Psoas muscle (tissue), 7 donors: ENCODE measurements at regions not wholly inside any gene's neighbourhood (a gene's known extent, or its start where the extent isn't known, plus 50 kb on each side); places are given as distances from the start of the nearest gene placed in this dataset.

Source experiments
- ATAC-seq, 4 donors: fragments of 200-7000 bp; cut with Tn5 transposase; one replicate each; pipeline ENCODE4 v1.9.1; 2020; ENCODE audit warnings: moderate library complexity in 3 of 4, mild to moderate bottlenecking in 2 of 4
- DNase-seq, 2 donors: peaks; one replicate each; pipeline ENCODE4 v3.0.0-alpha.2; 2020
- H3K27ac ChIP-seq: fragments of 200-600 bp; one replicate; pipeline ENCODE4 v1.8.0; 2022
- H3K27me3 ChIP-seq, 3 donors: fragments of 200-600 bp in 1 of 3; one replicate each; pipeline versions ENCODE4 v1.6.1 to v1.8.0; 2013 to 2022; ENCODE audit warnings: low read length in 2 of 3, mild to moderate bottlenecking in 2 of 3, moderate library complexity in 1 of 3; ENCODE audit not compliant: insufficient read depth in 3 of 3
- H3K36me3 ChIP-seq, 2 donors: fragments of 200-600 bp in 1 of 2; one replicate each; pipeline versions ENCODE4 v1.6.1 to v1.8.0; 2013 to 2022; ENCODE audit warnings: low read depth in 1 of 2, mild to moderate bottlenecking in 1 of 2, moderate library complexity in 1 of 2; ENCODE audit not compliant: insufficient read depth in 1 of 2
- H3K4me1 ChIP-seq: fragments of 200-600 bp; one replicate; pipeline ENCODE4 v1.8.0; 2022
- H3K4me3 ChIP-seq: fragments of 200-600 bp; one replicate; pipeline ENCODE4 v1.8.0; 2022; ENCODE audit warnings: mild to moderate bottlenecking
- H3K9me3 ChIP-seq: fragments of 200-600 bp; one replicate; pipeline ENCODE4 v1.8.0; 2022
- WGBS, 3 donors: extraction: QIAGEN DNeasy Blood & Tissue Kit; methylation state at CpG; one replicate each; pipeline versions ENCODE4 v1.1.6 to v1.1.7; 2013; 5-methylcytosine and 5-hydroxymethylcytosine counted together
- intact Hi-C, 2 donors: fragments of 100-400 bp; cut with DNase I; formaldehyde crosslinking; loops; one replicate each; pipeline versions ENCODE4 v1.11.0 to v1.14.2; 2022
- TF ChIP-seq, protein P1 (sequence below): fragments of 200-600 bp; IDR thresholded peaks from one replicate; pipeline ENCODE4 v1.8.0; 2022; ENCODE audit warnings: antibody characterized with exemption
- donor health status: healthy with polysubstance abuse.
- donor health status: DM: no; HTN: no; CAD: no; lungs with moderate emphysema.
- donor health status: Bipolar disorder and iron deficiency.
- donor health status: healthy.
- donor health status: DM: yes; HTN: yes; CAD: no.
- donor health status: DM: no; HTN: no; CAD: no.
- donor health status: DM: yes; HTN: yes; CAD: no.

GRCh38 chr2:82155469-82155868, 1850.9 kb upstream of the LRRTM1 start:
- 90 to 95% (median 92%) methylated on average over 4 of the region's 4 CpGs for WGBS, 3 donors
- ATAC-seq (no peak), DNase-seq (no peak)
- intact Hi-C loops: no loop called here
- no peaks in the 10 kb centered on the region for H3K9me3 ChIP-seq
- H3K27me3 ChIP-seq: no peaks in the 10 kb centered on the region
- H3K27ac ChIP-seq: no peak overlapping the region
- no peaks in the 10 kb centered on the region for H3K4me1 ChIP-seq
- TF ChIP-seq, protein P1, sequence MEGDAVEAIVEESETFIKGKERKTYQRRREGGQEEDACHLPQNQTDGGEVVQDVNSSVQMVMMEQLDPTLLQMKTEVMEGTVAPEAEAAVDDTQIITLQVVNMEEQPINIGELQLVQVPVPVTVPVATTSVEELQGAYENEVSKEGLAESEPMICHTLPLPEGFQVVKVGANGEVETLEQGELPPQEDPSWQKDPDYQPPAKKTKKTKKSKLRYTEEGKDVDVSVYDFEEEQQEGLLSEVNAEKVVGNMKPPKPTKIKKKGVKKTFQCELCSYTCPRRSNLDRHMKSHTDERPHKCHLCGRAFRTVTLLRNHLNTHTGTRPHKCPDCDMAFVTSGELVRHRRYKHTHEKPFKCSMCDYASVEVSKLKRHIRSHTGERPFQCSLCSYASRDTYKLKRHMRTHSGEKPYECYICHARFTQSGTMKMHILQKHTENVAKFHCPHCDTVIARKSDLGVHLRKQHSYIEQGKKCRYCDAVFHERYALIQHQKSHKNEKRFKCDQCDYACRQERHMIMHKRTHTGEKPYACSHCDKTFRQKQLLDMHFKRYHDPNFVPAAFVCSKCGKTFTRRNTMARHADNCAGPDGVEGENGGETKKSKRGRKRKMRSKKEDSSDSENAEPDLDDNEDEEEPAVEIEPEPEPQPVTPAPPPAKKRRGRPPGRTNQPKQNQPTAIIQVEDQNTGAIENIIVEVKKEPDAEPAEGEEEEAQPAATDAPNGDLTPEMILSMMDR: no peak
- H3K36me3 ChIP-seq: no peaks in the 10 kb centered on the region
- no peak overlapping the region for H3K4me3 ChIP-seq

DNA sequence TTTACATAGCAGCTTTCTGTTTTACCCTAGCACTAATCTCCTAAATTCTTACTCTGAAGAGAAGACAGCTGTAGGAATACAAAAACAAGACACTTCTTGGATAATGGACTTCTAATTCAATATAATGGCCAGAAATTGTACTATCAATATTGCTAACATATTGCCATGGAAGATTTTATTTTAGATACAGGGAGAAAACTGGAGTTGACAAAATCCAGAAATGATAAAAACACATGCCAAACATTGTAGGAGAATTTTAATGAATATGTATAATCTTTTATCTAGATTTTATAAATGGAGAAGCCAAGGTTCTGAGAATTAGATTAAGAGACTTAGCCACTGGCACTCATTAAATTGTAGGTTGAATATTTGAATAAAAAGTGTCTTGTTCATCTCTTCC, 1838.8 kb upstream of the LRRTM1 start:
- H3K4me1 ChIP-seq: no peaks in the 10 kb centered on the region
- no peaks in the 10 kb centered on the region for H3K27me3 ChIP-seq
- ATAC-seq: no peak
- intact Hi-C loops: no loop called here
- no peak overlapping the region for H3K27ac ChIP-seq
- DNase-seq: no peak
- no peak overlapping the region for H3K4me3 ChIP-seq
- H3K9me3 ChIP-seq: no peaks in the 10 kb centered on the region
- H3K36me3 ChIP-seq: no peaks in the 10 kb centered on the region
- TF ChIP-seq, protein P1: no peak

DNA sequence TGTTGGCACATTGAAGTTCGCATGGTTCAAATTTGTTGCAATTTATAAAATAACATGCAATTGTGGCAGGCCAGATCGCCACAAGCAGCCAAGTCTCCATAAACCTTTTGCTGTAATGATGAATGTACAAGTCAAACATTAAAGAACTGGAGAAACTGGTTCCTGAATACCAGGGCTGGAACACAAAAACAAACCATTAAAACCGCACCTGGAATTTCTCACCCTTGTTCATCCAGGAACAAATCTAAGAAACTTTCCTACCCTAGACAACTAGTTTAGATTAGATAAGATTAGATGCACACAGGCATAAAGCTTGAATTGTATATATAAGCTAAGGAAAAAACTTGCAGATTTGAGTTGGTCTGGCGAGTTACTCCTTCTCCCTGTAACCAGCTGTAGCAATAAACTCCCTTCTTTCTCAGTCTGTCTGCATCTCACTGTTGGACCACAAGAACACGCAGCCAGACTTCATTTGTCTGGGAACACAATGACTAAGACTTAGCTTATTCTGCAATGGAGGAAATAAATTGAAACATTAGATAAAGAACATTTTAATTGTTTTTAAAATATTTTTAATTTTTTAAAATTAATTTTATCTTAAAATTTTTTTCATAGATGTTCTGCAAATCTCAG, 1835.5 kb upstream of the LRRTM1 start:
- Histone ChIP-seq H3K9me3 (no peaks in the 10 kb centered on the region), H3K36me3 (no peaks in the 10 kb centered on the region), H3K4me1 (no peaks in the 10 kb centered on the region), H3K27ac (no peak overlapping the region), H3K4me3 (no peak overlapping the region), H3K27me3 (no peaks in the 10 kb centered on the region)
- 88 to 93% (median 88%) methylated on average over 5 of the region's 5 CpGs for WGBS, 3 donors
- ATAC-seq (no peak), DNase-seq (no peak)
- intact Hi-C loops: no loop called here
- TF ChIP-seq, protein P1: no peak

DNA sequence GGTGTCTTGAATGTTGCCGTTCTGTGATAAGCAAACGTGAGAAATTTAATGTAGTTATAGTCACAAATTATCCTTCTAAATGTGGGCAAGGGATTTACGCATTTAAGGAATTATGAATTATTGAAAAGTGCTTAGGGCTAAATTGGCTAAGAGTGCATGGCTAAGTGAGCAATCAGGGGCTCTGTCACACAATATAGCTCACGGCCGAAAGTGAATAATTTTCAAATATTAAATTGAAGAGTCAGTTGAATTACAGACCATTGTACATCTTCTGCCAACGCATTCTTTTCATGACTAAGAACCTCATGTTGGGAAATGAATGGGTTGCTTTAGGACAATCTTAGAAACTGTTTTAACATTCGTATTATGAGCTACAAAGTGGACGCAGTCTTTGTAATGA, 1832.9 kb upstream of the LRRTM1 start:
- intact Hi-C loops: no loop called here
- H3K27ac ChIP-seq: no peak overlapping the region
- H3K36me3 ChIP-seq: no peaks in the 10 kb centered on the region
- ATAC-seq (no peak), DNase-seq (no peak)
- no peaks in the 10 kb centered on the region for H3K27me3 ChIP-seq
- H3K4me1 ChIP-seq: no peaks in the 10 kb centered on the region
- no peak overlapping the region for H3K4me3 ChIP-seq
- TF ChIP-seq, protein P1: no peak
- H3K9me3 ChIP-seq: no peaks in the 10 kb centered on the region
- WGBS, 3 donors: 65 to 79% (median 72%) methylated on average over 8 of the region's 8 CpGs

GRCh38 chr2:82128051-82128450, 1823.5 kb upstream of the LRRTM1 start:
- DNase-seq (no peak), ATAC-seq (no peak)
- intact Hi-C loops: no loop called here
- no peak overlapping the region for H3K27ac ChIP-seq
- WGBS, 3 donors: 75 to 80% (median 76%) methylated on average over 3 of the region's 3 CpGs
- TF ChIP-seq, protein P1: no peak
- no peaks in the 10 kb centered on the region for H3K9me3 ChIP-seq
- H3K4me3 ChIP-seq: no peak overlapping the region
- H3K4me1 ChIP-seq: no peaks in the 10 kb centered on the region
- H3K36me3 ChIP-seq: no peaks in the 10 kb centered on the region
- no peaks in the 10 kb centered on the region for H3K27me3 ChIP-seq
